HK-2 (cell line): ENCODE measurements at regions not wholly inside any gene's neighbourhood (a gene's known extent, or its start where the extent isn't known, plus 50 kb on each side); places are given as distances from the start of the nearest gene placed in this dataset.

Source experiments
- DNase-seq: peaks from one replicate; pipeline ENCODE4 v3.0.0-alpha.2; 2018; ENCODE audit not compliant: unreplicated experiment

DNA sequence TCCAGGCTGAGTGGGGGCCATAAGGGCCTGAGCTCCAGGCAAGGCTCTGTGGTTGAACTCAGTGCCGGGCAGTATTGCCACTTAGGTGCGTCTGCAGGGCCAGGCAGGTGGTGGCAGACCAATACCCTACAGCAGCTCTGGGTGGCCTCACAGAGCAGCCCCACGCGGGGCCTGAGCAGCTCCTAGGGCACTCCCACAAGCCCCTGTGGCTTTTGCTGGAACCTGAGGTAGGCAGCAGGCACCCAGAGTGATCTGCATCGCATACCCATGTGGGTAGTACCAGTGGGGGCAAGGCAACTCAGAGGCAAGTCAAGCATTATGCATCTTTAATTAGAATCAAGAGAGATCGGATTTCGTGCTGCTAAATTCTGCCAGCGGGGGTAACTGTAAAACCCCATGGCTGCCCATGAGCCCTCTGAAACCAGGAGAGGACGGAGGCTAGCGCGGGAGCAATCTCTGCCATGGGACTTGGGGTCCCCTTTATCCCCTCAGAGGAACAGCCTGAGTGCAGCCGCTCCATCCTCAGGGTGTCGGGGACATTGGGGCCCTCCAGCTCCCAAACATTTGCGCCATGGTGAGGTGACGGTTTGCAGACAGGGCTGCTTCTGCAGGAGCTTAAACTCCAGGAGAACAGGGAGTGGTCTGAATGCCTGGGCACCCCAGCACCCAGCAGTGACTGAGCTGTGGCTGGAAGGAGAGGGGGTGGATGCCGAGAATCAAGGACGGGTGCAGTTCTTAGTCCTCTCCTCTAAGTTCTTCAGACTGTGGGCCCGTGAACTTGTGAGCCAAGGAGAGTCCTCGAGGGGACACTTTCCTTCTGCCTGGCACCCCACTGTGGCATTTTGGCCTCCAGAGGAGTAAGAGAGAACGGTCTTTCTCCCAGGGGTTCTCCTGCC, 62.4 kb upstream of the PCSK6 start:
- DNase-seq = no peak

DNA sequence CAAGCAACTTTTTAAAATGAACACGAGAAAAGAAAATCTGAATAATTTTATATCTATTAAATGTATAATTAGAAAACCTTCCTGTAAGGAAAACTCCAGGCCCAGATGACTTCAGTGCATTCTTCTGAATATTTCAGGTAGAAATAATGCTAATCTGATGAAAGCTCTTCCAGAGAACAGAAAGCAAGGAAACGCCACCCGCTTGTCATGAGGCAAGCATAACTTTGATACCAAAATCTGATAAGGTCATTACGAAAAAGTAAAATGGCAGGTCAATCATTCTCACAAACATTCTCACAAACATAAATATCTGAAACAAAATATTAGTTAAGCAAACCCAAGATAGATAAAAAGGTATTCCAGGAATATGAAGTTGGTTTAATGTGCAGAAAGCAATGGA, 60.6 kb upstream of the PCSK6 start:
- DNase-seq = no peak

DNA sequence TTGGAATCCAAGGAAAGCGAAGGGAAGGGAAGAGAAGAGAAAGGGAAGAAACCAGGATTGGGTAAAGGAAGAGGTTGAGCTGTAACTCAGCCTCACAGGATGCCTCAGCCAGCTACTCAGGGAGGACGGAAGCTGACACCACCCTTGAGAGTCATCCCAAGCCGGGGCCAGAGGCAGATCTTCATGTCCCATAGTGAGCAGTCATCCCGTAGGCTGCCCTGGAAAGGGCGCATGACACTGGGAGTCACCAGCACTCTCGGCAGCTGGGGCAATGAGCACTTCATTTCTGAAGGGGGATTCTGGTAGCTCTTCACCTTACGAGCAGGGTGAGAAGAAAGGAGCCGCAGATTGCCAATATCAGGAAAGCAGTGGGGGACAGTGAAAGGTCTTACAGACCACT, 60.1 kb upstream of the PCSK6 start:
- no peak for DNase-seq

DNA sequence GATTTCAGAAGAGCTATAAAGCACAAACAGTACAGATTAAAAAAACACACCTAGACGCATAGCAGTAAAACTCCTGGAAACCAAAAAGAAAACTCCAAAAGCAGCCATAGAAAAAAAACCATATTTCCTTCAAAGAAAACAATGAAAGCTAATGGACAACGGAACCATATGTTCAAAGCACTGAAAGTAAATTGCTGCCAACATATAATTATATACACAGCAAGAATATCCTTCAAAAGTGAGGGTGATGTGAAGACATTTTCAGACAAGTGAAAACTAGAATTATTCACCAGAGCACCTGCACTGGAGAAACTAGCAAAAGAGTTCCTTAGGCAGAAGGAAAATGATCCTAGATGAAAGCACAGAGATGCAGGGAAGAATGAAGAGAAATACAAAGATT, 58.2 kb upstream of the PCSK6 start:
- no peak for DNase-seq

DNA sequence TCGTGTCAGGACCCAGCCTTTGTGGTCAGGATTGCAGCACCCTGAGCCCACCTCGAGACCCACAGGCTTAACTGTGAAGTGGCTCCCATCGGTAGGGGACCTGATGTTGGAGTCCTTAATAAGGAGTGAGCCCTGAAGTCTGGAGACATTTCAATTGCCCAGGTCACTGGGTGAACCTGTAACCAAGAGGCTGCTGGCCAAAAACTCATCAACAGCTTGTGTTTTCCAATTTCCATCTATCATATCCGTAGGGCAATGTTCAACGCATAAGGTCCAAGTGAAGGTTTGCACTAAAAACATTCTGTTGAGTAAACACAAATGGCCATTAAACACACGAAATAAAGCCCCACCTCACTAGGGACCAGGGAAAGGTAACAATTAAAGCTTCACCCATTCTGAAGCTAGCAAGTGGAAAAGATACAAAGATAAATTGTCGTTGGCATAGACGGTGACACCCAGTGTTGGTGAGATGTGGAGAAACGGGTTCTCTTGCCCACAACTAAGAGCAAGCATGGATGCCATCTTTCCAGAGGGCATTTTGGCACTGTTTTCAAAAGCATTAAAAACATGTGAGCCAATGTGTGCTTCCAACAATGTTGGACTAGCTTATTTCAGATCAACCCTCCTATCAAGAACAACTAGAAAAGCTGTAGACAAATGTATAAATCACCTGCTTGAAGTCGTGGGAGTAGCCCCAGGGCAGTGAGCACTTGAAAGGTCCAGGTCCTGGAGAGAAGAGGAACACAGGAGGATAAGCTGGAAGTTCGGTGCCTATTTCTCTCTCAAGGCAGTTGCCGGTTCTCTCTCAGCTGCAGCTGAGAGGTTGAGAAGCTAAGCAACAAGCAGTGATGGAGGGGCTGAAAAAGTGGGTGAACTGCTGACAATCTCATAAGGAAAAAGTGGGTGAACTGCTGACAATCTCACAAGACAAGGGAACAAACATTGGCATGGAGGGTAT, 56.3 kb upstream of the PCSK6 start:
- no peak for DNase-seq

DNA sequence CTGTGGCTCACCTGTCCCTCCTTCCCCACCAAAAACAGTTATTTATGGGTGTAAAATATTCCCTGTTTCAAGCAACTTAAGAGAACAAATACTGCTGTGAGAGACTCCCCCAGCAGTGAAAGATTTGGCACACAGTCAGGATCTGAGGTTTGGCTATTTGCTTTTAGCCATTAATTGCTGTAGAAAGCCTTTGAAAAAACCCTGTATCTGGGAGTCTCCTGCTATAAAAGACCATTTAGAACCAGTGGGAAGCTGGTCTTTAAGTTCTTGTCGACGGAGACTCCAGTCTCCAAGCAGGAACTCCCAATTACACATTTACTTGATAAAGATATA, 55.1 kb upstream of the PCSK6 start:
- no peak for DNase-seq

DNA sequence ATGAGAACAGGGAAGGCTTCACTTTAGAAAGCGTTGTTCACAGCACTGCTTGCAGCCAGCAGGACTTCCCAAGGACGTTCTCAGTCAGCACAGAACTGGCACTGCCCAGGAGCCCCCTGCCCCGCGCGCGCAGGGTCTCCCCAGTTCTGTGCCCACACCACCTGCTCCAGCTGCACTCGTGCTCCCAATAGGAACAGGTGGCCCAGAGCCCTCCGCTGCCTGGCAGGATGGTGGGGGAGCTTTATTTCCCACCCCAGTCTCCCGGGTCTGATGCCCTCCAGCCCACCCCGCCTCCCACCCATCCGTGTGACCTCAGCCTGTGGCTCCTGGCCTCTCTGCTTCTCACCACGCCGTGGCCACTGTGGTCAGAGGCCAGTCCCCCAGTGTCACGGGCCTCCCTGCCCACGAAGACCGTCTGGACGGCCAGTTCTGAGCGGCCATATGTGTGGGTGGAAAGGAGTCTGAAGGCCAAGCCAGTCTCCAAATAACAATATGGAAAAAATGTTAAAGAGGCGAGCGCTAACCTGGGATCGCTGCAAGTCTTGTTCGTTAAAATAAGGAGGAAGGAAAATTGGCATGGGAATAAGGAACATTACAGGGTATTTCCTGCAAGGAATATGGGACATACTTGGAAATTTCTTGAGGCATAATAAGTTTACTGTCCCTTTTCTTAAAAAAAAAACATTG, 54.6 kb upstream of the PCSK6 start:
- DNase-seq = no peak

DNA sequence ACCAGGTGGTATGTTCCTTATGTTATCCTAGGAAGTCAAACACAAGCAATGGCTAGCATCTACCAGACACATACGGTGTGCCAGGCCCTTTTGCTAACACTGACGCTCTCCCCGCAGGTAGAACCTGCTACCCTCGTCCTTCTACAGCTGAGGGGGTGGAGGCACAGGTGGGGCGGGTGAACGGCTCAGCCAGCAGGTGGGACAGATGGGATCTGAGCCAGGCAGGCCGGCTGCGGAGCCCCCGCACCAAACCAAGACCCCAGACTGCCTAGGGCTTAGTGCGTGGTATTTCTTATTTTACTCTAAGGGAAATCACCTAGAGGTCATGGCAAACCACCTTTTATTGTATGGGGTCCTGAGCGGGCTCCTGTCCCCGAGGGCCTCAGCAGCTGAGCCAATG, 53.9 kb upstream of the PCSK6 start:
- DNase-seq = no peak

DNA sequence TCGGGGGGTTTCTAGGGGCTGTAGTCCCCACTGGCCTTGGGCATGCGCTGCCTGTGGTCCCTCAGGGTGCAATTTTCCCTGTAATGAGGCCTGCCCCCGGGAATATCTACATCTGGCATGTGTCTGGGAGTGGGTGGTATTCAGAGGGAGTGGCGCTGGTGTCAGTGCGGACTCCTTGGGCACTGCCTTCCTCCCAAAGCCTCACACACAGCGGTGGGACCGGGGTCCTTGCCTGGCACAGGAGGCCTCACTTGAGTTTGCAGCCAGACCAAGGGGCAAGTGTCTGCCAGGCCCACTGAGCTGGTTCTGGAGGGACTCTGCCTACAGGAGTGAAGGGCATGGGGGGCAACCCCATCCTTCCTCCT, 53.5 kb upstream of the PCSK6 start:
- no peak for DNase-seq

DNA sequence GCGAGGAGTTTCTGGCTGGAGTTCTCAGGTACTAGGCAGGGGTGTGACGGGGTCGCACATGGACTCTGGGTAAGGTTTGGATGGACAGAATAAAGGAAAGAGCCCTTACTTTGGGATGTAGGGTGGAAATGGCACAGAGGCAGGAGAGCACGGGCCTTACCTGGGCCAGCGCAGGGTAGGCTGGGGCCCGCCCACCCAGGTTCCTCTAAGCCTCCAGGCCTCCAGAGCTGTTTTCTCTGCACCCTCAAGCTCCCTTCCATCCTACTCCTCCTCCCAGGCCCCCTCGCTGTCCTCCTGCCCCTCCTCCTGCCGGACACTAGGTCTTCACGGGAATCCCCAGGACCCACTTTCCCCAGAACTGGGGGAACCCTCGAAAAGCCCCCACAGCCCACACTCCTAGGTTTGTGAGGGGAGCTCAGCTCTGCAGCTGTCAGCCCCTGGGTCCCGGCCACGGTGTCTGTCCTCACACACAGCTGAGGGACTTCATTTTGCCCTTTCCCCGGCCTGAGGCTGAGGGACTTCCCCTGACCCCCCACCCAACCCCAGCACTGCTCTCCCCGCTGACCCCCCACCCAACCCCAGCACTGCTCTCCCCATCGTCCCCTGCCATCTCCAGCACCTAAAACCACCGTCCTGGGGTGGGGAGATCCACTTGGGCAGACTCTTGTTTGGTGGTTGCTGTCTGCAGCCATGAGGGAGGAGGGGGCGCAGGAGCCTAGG, 53.0 kb upstream of the PCSK6 start:
- no peak for DNase-seq

DNA sequence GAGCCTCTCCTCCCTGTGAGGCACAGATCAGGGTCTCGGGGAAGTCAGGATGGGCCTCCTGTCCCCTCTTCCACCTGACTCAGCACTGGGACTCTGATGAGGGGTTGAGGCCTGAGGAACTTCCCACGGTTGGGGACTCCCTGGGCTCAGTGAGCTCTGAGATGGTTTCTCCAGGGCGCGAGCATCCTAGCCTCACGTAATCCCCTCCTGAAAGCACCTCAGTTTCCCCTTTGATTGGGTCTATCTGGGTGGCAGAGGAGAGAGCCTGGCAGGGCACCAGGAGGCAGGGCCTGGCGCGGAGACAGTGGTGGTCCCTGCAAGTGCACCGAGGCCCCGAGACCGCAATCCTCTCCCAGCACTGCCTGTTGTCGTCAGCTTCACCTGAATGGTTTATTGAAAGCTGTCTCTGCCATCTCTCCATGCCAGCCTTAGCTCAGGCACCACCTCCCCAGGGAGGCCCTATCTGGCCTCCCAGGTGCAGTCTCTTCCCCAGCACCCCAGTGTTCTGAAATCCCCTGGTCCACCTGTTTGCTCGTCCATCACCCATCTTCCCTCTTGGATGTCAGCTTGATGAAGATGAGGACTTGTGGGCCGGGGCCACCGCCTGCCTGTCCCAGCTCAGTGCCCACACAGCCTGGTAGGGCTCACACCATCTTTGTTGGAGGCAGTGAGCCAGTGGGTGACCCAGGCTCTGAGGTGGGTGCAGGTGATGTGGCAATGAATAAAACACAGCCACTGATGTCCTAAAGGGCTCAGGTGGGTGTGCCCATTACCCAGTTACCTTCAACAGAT, 52.2 kb upstream of the PCSK6 start:
- no peak for DNase-seq

DNA sequence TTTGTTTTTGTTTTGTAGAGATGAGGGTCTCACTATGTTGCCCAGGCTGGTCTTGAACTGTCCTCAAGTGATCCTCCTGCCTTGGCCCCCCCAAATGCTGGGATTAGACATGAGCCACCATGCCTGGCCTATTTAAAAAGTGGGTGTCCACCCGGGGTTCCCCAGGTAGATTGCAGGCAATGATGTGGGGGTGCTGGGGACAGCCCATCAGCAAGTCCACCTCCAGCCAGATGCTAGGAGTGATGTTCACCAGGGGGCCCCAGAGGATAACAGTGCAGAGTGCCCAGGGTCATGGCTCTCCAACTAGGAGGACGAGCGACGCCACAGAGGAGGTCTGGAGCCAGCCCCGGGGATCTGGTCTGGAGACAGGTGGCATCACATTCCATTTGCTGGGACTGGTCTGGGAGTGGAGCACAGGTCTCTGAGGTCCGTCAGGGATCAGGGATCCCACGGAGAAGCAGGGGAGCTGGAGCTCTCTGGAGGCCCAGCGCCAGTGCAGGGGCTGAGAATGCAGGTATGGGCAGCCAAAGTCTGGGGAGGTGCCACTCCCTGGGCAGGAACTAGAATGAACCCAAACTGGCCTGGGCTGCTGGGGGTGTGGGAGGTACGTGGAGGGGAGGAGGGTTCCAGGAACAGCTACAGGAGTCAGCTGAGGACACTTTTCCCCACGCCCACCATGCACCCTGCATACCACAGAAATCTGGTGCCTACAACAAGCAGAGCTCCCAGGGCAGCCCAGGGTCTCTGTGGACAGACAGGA, 51.2 kb upstream of the PCSK6 start:
- DNase-seq = no peak

DNA sequence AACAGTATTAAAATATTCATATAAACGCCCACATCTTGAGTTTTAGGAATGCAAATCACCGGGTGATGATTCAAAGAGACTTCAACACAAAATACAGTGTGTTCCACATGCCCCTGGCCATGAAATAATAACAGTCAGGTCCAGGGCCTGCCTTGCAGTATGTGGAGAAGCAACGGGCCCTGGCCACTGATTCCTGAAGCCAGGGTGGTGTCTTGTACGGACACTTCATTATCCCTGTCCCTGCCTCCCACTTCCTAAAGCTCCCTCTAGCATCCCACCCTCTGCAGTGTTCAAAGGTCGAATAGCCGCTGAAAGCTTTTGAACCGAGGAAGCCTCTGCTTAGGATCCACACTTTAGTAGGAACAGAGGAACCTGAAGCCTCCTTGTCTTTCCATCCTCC, 50.4 kb upstream of the PCSK6 start:
- DNase-seq = no peak

DNA sequence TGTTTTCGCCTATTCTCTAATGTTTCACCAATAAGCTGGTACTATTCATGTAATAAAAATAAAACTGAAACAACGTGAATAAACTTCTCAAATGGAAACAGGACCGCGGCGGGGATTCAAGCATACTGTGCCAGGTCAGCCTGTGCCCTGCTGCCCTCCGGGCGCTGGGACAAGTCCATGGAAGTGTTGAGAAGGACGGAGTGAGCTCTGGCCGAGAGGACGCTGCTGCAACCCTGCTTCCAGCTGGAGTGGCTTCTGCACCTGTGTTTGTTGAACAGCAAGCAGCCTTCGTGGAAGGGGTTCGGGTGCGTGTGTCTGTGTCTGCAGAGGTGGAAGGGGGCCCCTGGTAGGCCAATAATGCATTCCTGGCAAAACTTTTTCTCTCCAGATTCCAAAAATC, 50.0 kb upstream of the PCSK6 start:
- no peak for DNase-seq
